ENCODE measurements at regions not wholly inside any gene's neighbourhood (a gene's known extent, or its start where the extent isn't known, plus 50 kb on each side); places are given as distances from the start of the nearest gene placed in this dataset.

GRCh38 chr1:5705751-5706150 is 286.5 kb downstream of the NPHP4 start:
- no peak for DNase-seq (ENCODE audit: low read depth)
- H3K4me3 ChIP-seq (ENCODE audit: low read depth, low read length) = no peak overlapping the region
- no peak for TF ChIP-seq CTCF (conservative IDR thresholded peaks at IDR 0.05; ENCODE audit: low read depth, low read length)

GRCh38 chr1:5704561-5705514 is 287.4 kb downstream of the NPHP4 start:
- TF ChIP-seq CTCF (conservative IDR thresholded peaks at IDR 0.05; ENCODE audit: low read depth, low read length) = no peak
- H3K4me3 ChIP-seq (ENCODE audit: low read depth, low read length) = no peak overlapping the region
- no peak for DNase-seq (ENCODE audit: low read depth)

GRCh38 chr1:5701642-5702041 is 290.6 kb downstream of the NPHP4 start:
- H3K4me3 ChIP-seq (ENCODE audit: low read depth, low read length) = no peak overlapping the region
- no peak for DNase-seq (ENCODE audit: low read depth)
- TF ChIP-seq CTCF (conservative IDR thresholded peaks at IDR 0.05; ENCODE audit: low read depth, low read length) = no peak

- TF ChIP-seq CTCF (conservative IDR thresholded peaks at IDR 0.05; ENCODE audit: low read depth, low read length) = no peak
- no peak for DNase-seq (ENCODE audit: low read depth)
- no peak overlapping the region for H3K4me3 ChIP-seq (ENCODE audit: low read depth, low read length)
These were observed 298.7 kb downstream of the NPHP4 start for GRCh38 chr1:5693568-5693967.

- no peak overlapping the region for H3K4me3 ChIP-seq (ENCODE audit: low read depth, low read length)
- no peak for DNase-seq (ENCODE audit: low read depth)
- TF ChIP-seq CTCF (conservative IDR thresholded peaks at IDR 0.05; ENCODE audit: low read depth, low read length) = no peak
These were observed 299.6 kb downstream of the NPHP4 start for GRCh38 chr1:5692664-5693063.

- no peak for TF ChIP-seq CTCF (conservative IDR thresholded peaks at IDR 0.05; ENCODE audit: low read depth, low read length)
- no peak for DNase-seq (ENCODE audit: low read depth)
- H3K4me3 ChIP-seq (ENCODE audit: low read depth, low read length) = no peak overlapping the region
These were observed 300.3 kb downstream of the NPHP4 start for GRCh38 chr1:5691795-5692509.
